Endothelial cell of umbilical vein (primary cell): ENCODE measurements at regions not wholly inside any gene's neighbourhood (a gene's known extent, or its start where the extent isn't known, plus 50 kb on each side); places are given as distances from the start of the nearest gene placed in this dataset.

Experiments
- CTCF ChIP-seq, 2 donors: IDR thresholded peaks; 1 replicate in 1 of 2; 2 replicates in 1 of 2; pipeline ENCODE4 v1.5.1; 2011; ENCODE audit warnings: low read length in 2 of 2, mild to moderate bottlenecking in 2 of 2, moderate library complexity in 2 of 2, control low read depth in 1 of 2, inconsistent platforms in 1 of 2, low read depth in 1 of 2; ENCODE audit not compliant: insufficient read depth in 1 of 2; ENCODE audit errors: extremely low read depth in 1 of 2
- EZH2 ChIP-seq: IDR thresholded peaks from 2 replicates; pipeline ENCODE4 v1.6.1; 2012; ENCODE audit warnings: borderline replicate concordance, low read depth, mild to moderate bottlenecking, moderate library complexity, low read length, inconsistent platforms; ENCODE audit not compliant: severe bottlenecking
- JUN ChIP-seq: IDR thresholded peaks from 2 replicates; pipeline ENCODE4 v1.6.1; 2011; ENCODE audit warnings: borderline replicate concordance, low read depth; ENCODE audit not compliant: insufficient read length, insufficient read depth
- MYC ChIP-seq: IDR thresholded peaks from one replicate; pipeline ENCODE4 v1.6.1; 2011; ENCODE audit warnings: mild to moderate bottlenecking, low read depth, low read length
- POLR2A ChIP-seq: IDR thresholded peaks from 2 replicates; pipeline ENCODE4 v1.6.1; 2012; ENCODE audit warnings: low read depth, mild to moderate bottlenecking, control low read depth, low read length
- POLR2AphosphoS5 ChIP-seq: IDR thresholded peaks from 2 replicates; pipeline ENCODE4 v1.6.1; 2012; ENCODE audit warnings: low read depth, mild to moderate bottlenecking, control low read depth, low read length, moderate library complexity; ENCODE audit not compliant: insufficient read depth

- no peak for TF ChIP-seq POLR2AphosphoS5
- no peak for TF ChIP-seq CTCF (IDR thresholded peaks at IDR 0.05; ENCODE audit: extremely low read depth in 1 of 2, insufficient read depth in 1 of 2, low read depth in 1 of 2, low read length in 2 of 2)
- no peak for TF ChIP-seq POLR2A
- no peak for TF ChIP-seq JUN
- no peak for TF ChIP-seq MYC
- no peak for TF ChIP-seq EZH2
Measured at GRCh38 chr1:177600321-177600720, 369.5 kb downstream of the SEC16B start.
